ENCODE measurements at regions not wholly inside any gene's neighbourhood (a gene's known extent, or its start where the extent isn't known, plus 50 kb on each side); places are given as distances from the start of the nearest gene placed in this dataset.

DNA sequence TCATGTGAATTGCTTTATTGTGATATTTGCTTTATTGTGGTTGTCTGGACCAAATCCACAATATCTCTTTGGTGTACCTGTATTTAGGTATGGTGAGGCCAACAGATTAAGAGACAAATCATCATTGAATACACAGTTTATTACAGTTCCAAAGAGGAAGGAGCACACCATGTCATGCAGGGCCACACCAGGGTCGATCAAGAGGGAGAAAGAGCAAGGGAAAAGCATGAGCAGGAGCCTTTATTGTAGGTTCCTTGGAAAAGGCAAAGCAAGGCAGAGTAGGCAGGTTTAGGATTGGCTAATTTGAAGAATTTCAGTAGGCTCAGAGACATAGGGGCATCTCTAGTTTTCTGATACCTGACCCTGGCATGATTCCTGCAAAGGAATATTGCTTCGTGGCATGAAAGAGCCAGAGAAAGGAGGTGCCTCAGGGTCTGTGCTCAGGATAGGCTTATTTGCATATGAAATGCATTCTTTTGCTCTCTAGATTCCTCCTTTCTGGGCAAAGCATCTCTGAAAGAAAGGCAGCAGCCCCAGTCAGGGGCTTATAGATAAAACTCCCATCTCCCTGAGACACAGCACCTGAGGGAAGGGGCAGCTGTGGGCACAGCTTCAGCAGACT is 214.2 kb upstream of the ERBB4 start:
- TF ChIP-seq EZH2 (IDR thresholded peaks at IDR 0.05; ENCODE audit: insufficient read depth, poor library complexity, severe bottlenecking) (no peak), EZH2phosphoT487 (IDR thresholded peaks at IDR 0.05; ENCODE audit: insufficient read depth, low read depth) (no peak)
